ENCODE measurements at regions not wholly inside any gene's neighbourhood (a gene's known extent, or its start where the extent isn't known, plus 50 kb on each side); places are given as distances from the start of the nearest gene placed in this dataset.

DNA sequence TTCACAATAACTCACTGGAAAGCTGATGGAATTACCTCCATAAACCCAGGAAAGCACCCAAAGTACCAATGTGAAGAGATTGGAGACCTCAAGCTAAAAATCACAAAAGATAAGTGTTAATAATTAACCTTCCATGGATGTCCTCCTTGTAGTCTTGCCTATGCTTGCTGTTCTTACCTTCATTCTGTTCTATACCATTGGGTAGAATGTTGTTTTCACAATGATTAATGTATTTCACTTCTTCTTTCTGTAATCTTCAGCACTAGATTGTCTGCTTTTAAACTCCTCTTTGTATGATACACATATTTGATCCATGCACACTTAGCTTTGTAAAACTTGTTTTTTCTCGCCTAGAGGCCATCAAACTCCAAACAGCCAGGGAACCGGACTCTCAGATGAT lies 570.3 kb downstream of the RAPGEF2 start:
- Histone ChIP-seq H3K27ac (no peak overlapping the region), H3K9ac (no peak overlapping the region), H3K9me3 (ENCODE audit: control insufficient read depth, low read length) (no peaks in the 10 kb centered on the region), H2AFZ (no peak overlapping the region), H3K79me2 (no peaks in the 10 kb centered on the region), H3K27me3 (ENCODE audit: control insufficient read depth, insufficient read depth, low read length) (no peaks in the 10 kb centered on the region), H3K4me2 (ENCODE audit: low read length) (no peak overlapping the region), H3K4me1 (no peaks in the 10 kb centered on the region), H3K36me3 (ENCODE audit: control insufficient read depth, insufficient read depth, low read length) (no peaks in the 10 kb centered on the region), H3K4me3 (ENCODE audit: low read depth, low read length) (no peak overlapping the region)
- TF ChIP-seq, protein P1, sequence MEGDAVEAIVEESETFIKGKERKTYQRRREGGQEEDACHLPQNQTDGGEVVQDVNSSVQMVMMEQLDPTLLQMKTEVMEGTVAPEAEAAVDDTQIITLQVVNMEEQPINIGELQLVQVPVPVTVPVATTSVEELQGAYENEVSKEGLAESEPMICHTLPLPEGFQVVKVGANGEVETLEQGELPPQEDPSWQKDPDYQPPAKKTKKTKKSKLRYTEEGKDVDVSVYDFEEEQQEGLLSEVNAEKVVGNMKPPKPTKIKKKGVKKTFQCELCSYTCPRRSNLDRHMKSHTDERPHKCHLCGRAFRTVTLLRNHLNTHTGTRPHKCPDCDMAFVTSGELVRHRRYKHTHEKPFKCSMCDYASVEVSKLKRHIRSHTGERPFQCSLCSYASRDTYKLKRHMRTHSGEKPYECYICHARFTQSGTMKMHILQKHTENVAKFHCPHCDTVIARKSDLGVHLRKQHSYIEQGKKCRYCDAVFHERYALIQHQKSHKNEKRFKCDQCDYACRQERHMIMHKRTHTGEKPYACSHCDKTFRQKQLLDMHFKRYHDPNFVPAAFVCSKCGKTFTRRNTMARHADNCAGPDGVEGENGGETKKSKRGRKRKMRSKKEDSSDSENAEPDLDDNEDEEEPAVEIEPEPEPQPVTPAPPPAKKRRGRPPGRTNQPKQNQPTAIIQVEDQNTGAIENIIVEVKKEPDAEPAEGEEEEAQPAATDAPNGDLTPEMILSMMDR (IDR thresholded peaks at IDR 0.05): no peak

DNA sequence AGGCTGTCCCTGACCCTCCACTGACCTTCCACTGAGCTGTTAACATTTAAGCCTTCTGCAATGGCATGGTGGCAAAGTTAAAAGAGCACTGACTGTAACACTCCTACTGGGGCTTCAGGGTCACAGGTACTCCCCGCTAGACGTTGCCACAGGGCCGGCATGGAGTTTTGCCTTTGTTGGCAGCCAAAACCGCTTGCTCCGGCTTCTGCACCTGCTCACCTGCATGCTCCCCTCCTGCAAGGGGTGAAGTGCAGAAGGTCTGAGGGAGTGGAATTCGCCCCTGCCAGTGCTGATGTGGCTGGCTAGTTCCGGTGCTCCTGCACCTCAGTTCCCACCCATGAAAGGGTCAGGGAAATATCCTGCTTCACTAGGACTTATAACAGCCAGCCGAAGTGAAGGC lies 571.4 kb downstream of the RAPGEF2 start:
- Histone ChIP-seq H3K4me2 (ENCODE audit: low read length) (no peak overlapping the region), H3K4me1 (no peaks in the 10 kb centered on the region)

DNA sequence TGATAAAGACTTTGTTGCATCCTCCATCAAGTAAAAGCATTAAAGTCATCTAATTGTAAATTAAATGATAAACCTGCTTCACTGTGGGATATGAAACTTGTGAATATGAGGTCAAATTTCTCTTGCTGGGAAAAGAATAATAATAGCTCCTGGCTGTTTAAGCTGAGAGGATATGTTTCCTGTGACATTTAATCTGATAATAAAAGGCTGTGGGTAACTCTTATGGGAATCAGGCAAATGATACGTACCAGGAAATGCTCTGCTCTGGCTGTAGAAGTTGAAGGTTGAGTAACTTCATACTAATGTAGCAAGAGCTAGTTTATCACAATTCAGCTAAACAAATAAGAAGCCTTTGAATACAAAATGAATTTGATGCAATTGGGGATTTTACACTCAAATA lies 574.6 kb downstream of the RAPGEF2 start:
- TF ChIP-seq, protein P1 (IDR thresholded peaks at IDR 0.05): no peak
- no peaks in the 10 kb centered on the region for H3K9me3 ChIP-seq (ENCODE audit: control insufficient read depth, low read length)
- H2AFZ ChIP-seq: no peak overlapping the region
- no peak overlapping the region for H3K27ac ChIP-seq
- H3K4me2 ChIP-seq (ENCODE audit: low read length): no peak overlapping the region
- no peaks in the 10 kb centered on the region for H3K4me1 ChIP-seq
- no peak overlapping the region for H3K4me3 ChIP-seq (ENCODE audit: low read depth, low read length)
- H3K27me3 ChIP-seq (ENCODE audit: control insufficient read depth, insufficient read depth, low read length): no peaks in the 10 kb centered on the region
- H3K36me3 ChIP-seq (ENCODE audit: control insufficient read depth, insufficient read depth, low read length): no peaks in the 10 kb centered on the region
- H3K79me2 ChIP-seq: no peaks in the 10 kb centered on the region
- H3K9ac ChIP-seq: no peak overlapping the region

More for the DNA sequence above, 571.4 kb downstream of the RAPGEF2 start:
- no peak overlapping the region for H3K27ac ChIP-seq
- H3K79me2 ChIP-seq: no peaks in the 10 kb centered on the region
- no peak overlapping the region for H2AFZ ChIP-seq
- no peaks in the 10 kb centered on the region for H3K36me3 ChIP-seq (ENCODE audit: control insufficient read depth, insufficient read depth, low read length)
- H3K9me3 ChIP-seq (ENCODE audit: control insufficient read depth, low read length): no peaks in the 10 kb centered on the region
- no peak overlapping the region for H3K4me3 ChIP-seq (ENCODE audit: low read depth, low read length)
- H3K27me3 ChIP-seq (ENCODE audit: control insufficient read depth, insufficient read depth, low read length): no peaks in the 10 kb centered on the region
- TF ChIP-seq, protein P1 (IDR thresholded peaks at IDR 0.05): no peak
- H3K9ac ChIP-seq: no peak overlapping the region

DNA sequence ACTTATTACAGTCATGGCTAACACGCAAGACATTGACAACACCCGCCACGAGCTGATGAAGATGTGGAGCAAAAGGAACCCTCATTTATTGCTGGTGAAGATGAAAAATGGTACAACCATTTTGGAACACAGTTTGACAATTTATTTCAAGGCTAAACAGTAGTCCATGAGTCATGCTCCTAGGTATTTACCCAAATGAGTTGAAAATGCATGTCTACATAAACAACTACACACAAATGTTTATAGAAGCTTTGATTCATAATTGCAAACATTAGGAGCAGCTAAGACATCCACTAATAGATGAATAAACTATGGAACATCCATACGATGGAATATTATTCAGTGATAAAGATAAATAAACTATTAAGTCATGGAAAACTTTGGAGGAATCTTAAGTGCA lies 580.1 kb downstream of the RAPGEF2 start:
- TF ChIP-seq, protein P1 (IDR thresholded peaks at IDR 0.05): no peak

DNA sequence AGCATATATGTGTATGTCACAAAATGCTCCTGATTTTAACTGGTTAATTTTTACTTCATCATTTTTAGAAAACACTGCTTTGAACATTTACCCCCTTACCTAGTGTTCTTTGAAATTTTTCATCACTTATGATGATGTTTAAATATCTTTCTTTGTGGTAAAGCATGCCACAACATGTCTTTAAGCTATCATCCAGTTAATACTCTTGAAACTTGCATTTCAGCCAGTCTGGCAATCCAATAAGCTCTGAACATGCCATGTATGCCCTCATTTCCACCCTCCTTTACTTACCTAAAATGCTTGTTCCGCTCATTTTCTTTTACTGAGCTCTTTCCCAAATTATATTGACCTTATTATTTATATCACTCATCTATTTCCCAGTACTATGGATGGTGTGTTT lies 581.2 kb downstream of the RAPGEF2 start:
- no peaks in the 10 kb centered on the region for H3K9me3 ChIP-seq (ENCODE audit: control insufficient read depth, low read length)
- no peak overlapping the region for H2AFZ ChIP-seq
- no peak overlapping the region for H3K4me3 ChIP-seq (ENCODE audit: low read depth, low read length)
- no peaks in the 10 kb centered on the region for H3K79me2 ChIP-seq
- no peaks in the 10 kb centered on the region for H3K36me3 ChIP-seq (ENCODE audit: control insufficient read depth, insufficient read depth, low read length)
- no peak overlapping the region for H3K9ac ChIP-seq
- no peaks in the 10 kb centered on the region for H3K27me3 ChIP-seq (ENCODE audit: control insufficient read depth, insufficient read depth, low read length)
- TF ChIP-seq, protein P1 (IDR thresholded peaks at IDR 0.05): no peak
- H3K27ac ChIP-seq: no peak overlapping the region
- H3K4me2 ChIP-seq (ENCODE audit: low read length): no peak overlapping the region
- no peaks in the 10 kb centered on the region for H3K4me1 ChIP-seq

More for the DNA sequence above, 580.1 kb downstream of the RAPGEF2 start:
- no peaks in the 10 kb centered on the region for H3K4me1 ChIP-seq
- H3K4me3 ChIP-seq (ENCODE audit: low read depth, low read length): no peak overlapping the region
- no peaks in the 10 kb centered on the region for H3K36me3 ChIP-seq (ENCODE audit: control insufficient read depth, insufficient read depth, low read length)
- H3K27ac ChIP-seq: no peak overlapping the region
- no peaks in the 10 kb centered on the region for H3K27me3 ChIP-seq (ENCODE audit: control insufficient read depth, insufficient read depth, low read length)
- H3K9ac ChIP-seq: no peak overlapping the region
- H2AFZ ChIP-seq: no peak overlapping the region
- no peaks in the 10 kb centered on the region for H3K79me2 ChIP-seq
- no peaks in the 10 kb centered on the region for H3K9me3 ChIP-seq (ENCODE audit: control insufficient read depth, low read length)
- no peak overlapping the region for H3K4me2 ChIP-seq (ENCODE audit: low read length)

Measured in parathyroid adenoma (tissue), 2 donors.